ENCODE measurements at regions not wholly inside any gene's neighbourhood (a gene's known extent, or its start where the extent isn't known, plus 50 kb on each side); places are given as distances from the start of the nearest gene placed in this dataset.
"Not testable (repeated sequence)": the region's sequence is repeated elsewhere in the genome, so short reads cannot be mapped to it uniquely, and the experiment has no call there.

DNA sequence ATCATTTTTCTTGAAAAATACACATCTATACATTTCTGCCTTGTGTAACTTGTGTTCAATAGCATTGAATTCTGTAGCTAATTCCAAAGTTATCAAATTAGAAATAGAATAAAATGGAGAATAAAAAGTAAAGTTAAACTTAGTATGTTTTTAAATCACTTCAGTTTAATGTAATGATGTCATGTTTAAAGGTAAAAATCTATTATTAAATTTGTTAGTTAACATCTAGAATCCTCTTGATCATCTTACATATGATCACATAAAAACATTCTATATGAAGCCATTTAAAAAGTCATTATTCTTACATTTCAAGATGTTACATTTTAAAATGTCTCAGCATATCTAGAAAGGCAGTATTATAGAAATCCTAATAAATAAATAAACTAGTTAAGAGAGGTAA is 1163.2 kb downstream of the PLA2G4A start:
- Histone ChIP-seq H3K27ac (ENCODE audit: low read depth, low read length) (no peak overlapping the region), H3K4me1 (ENCODE audit: insufficient read depth, low read length) (peaks cover 7% of the 10 kb centered on the region), H3K36me3 (ENCODE audit: insufficient read depth, low read length) (no peaks in the 10 kb centered on the region), H3K4me3 (ENCODE audit: low read length) (no peak overlapping the region), H3K9ac (ENCODE audit: low read depth, low read length) (no peak overlapping the region), H3K27me3 (ENCODE audit: insufficient read depth, low read length) (no peaks in the 10 kb centered on the region), H3K9me3 (ENCODE audit: insufficient read depth, low read depth, low read length) (no peaks in the 10 kb centered on the region)

DNA sequence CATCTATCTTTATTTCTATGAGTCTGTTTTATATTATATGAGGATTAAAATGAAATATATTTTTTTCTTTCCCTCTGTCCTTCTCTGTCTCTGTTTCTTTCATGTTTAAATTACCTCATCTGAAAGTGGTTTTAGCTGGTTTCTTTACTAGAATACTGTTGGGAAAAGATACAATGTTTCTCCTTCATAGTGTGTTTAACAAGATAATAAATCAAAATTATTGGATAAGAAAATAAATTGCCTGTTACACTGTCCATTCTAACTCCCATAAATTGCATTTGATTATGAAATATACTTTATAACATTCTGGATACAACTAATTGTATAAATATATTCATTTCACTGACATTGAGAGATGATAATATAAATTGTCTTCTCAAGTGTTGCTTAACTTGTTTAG is 1168.0 kb downstream of the PLA2G4A start:
- Histone ChIP-seq H3K36me3 (ENCODE audit: insufficient read depth, low read length) (no peaks in the 10 kb centered on the region), H3K9ac (ENCODE audit: low read depth, low read length) (no peak overlapping the region), H3K9me3 (ENCODE audit: insufficient read depth, low read depth, low read length) (no peaks in the 10 kb centered on the region), H3K27me3 (ENCODE audit: insufficient read depth, low read length) (no peaks in the 10 kb centered on the region), H3K4me1 (ENCODE audit: insufficient read depth, low read length) (peaks cover 7% of the 10 kb centered on the region), H3K27ac (ENCODE audit: low read depth, low read length) (no peak overlapping the region), H3K4me3 (ENCODE audit: low read length) (no peak overlapping the region)

- Histone ChIP-seq H3K4me1 (ENCODE audit: insufficient read depth, low read length) (no peaks in the 10 kb centered on the region), H3K9ac (ENCODE audit: low read depth, low read length) (no peak overlapping the region), H3K4me3 (ENCODE audit: low read length) (no peak overlapping the region), H3K36me3 (ENCODE audit: insufficient read depth, low read length) (no peaks in the 10 kb centered on the region), H3K27ac (ENCODE audit: low read depth, low read length) (no peak overlapping the region), H3K27me3 (ENCODE audit: insufficient read depth, low read length) (no peaks in the 10 kb centered on the region), H3K9me3 (ENCODE audit: insufficient read depth, low read depth, low read length) (no peaks in the 10 kb centered on the region)
Observed at GRCh38 chr1:187999973-188000372, 1171.2 kb downstream of the PLA2G4A start.

DNA sequence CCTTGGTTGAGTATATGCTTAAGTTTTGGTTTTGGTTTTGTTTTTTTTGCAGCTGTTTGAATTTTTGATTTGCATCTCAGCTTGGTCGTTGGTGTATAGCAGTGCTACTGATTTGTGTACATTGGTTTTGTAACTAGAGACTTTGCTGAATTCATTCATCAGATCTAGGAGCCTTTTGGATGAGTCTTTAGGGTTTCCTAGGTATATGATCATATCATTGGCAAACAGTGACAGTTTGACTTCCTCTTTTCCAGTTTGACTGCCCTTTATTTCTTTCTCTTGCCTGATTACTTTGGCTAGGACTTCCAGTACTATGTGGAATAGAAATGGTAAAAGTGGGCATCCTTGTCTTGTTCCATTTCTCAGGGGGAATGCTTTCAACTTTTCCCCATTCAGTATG is 1174.9 kb downstream of the PLA2G4A start:
- H3K27ac ChIP-seq (ENCODE audit: low read depth, low read length); H3K36me3 ChIP-seq (ENCODE audit: insufficient read depth, low read length); H3K4me1 ChIP-seq (ENCODE audit: insufficient read depth, low read length); H3K27me3 ChIP-seq (ENCODE audit: insufficient read depth, low read length); H3K9me3 ChIP-seq (ENCODE audit: insufficient read depth, low read depth, low read length); H3K4me3 ChIP-seq (ENCODE audit: low read length); H3K9ac ChIP-seq (ENCODE audit: low read depth, low read length): not testable (repeated sequence)
- WGBS: 85% methylated on average over 1 of the region's 1 CpG

- Histone ChIP-seq H3K27ac (ENCODE audit: low read depth, low read length) (no peak overlapping the region), H3K27me3 (ENCODE audit: insufficient read depth, low read length) (no peaks in the 10 kb centered on the region), H3K4me3 (ENCODE audit: low read length) (no peak overlapping the region), H3K36me3 (ENCODE audit: insufficient read depth, low read length) (no peaks in the 10 kb centered on the region), H3K4me1 (ENCODE audit: insufficient read depth, low read length) (no peaks in the 10 kb centered on the region), H3K9me3 (ENCODE audit: insufficient read depth, low read depth, low read length) (no peaks in the 10 kb centered on the region), H3K9ac (ENCODE audit: low read depth, low read length) (no peak overlapping the region)
- WGBS: no CpG with 5 or more reads among the region's 1 CpG
Observed at GRCh38 chr1:188004849-188005248, 1176.1 kb downstream of the PLA2G4A start.

- no peaks in the 10 kb centered on the region for H3K36me3 ChIP-seq (ENCODE audit: insufficient read depth, low read length)
- WGBS: no CpG with 5 or more reads among the region's 1 CpG
- H3K9ac ChIP-seq (ENCODE audit: low read depth, low read length): no peak overlapping the region
- no peak overlapping the region for H3K27ac ChIP-seq (ENCODE audit: low read depth, low read length)
- H3K4me1 ChIP-seq (ENCODE audit: insufficient read depth, low read length): no peaks in the 10 kb centered on the region
- H3K27me3 ChIP-seq (ENCODE audit: insufficient read depth, low read length): no peaks in the 10 kb centered on the region
- no peaks in the 10 kb centered on the region for H3K9me3 ChIP-seq (ENCODE audit: insufficient read depth, low read depth, low read length)
- H3K4me3 ChIP-seq (ENCODE audit: low read length): no peak overlapping the region
Observed at GRCh38 chr1:188006354-188006753, 1177.6 kb downstream of the PLA2G4A start.

DNA sequence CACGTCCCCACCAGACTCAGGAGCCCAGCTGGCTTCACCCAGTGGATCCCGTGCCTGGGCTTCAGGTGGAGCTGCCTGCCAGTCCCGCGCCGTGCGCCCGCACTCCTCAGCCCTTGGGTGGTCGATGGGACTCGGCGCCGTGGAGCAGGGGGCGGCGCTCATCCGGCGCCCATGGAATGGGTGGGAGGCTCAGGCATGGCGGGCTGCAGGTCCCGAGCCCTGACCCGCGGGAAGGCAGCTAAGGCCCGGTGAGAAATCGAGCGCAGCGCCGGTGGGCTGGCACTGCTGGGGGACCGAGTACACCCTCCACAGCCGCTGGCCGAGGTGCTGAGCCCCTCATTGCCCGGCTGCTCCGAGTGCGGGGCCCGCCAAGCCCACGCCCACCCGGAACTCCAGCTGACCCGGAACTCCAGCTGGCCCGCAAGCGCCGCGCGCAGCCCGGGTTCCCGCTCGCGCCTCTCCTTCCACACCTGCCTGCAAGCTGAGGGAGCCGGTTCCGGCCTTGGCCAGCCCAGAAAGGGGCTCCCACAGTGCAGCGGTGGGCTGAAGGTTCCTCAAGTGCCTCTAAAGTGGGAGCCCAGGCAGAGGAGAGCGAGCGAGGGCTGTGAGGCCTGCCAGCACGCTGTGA is 1184.6 kb downstream of the PLA2G4A start:
- H3K27ac ChIP-seq (ENCODE audit: low read depth, low read length); H3K4me3 ChIP-seq (ENCODE audit: low read length); H3K36me3 ChIP-seq (ENCODE audit: insufficient read depth, low read length); H3K4me1 ChIP-seq (ENCODE audit: insufficient read depth, low read length); H3K9me3 ChIP-seq (ENCODE audit: insufficient read depth, low read depth, low read length); H3K27me3 ChIP-seq (ENCODE audit: insufficient read depth, low read length); H3K9ac ChIP-seq (ENCODE audit: low read depth, low read length): not testable (repeated sequence)
- WGBS: 98% methylated on average over 49 of the region's 49 CpGs

DNA sequence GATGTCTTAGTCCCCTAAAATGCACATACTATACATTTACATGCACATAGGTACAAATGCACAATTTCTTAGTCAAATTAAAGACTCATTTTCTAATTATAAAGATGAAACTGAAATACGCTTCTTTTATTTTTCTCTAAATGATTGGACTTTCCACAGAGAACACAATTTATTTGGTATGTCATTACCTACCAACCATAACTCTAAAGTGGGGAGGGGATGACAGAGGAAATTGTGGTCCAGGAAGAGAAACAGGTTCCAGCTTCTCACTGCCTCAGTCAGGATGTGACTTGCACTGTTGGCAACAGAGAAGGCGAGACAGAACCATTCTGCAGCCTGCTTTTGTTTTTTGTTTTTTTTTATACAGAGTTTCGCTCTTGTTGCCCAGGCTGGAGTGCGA is 1189.2 kb downstream of the PLA2G4A start:
- H3K9me3 ChIP-seq (ENCODE audit: insufficient read depth, low read depth, low read length): no peaks in the 10 kb centered on the region
- no peaks in the 10 kb centered on the region for H3K27me3 ChIP-seq (ENCODE audit: insufficient read depth, low read length)
- no peak overlapping the region for H3K27ac ChIP-seq (ENCODE audit: low read depth, low read length)
- H3K4me1 ChIP-seq (ENCODE audit: insufficient read depth, low read length): no peaks in the 10 kb centered on the region
- no peak overlapping the region for H3K9ac ChIP-seq (ENCODE audit: low read depth, low read length)
- WGBS: over 99% methylated on average over 4 of the region's 4 CpGs
- H3K36me3 ChIP-seq (ENCODE audit: insufficient read depth, low read length): no peaks in the 10 kb centered on the region
- H3K4me3 ChIP-seq (ENCODE audit: low read length): no peak overlapping the region

DNA sequence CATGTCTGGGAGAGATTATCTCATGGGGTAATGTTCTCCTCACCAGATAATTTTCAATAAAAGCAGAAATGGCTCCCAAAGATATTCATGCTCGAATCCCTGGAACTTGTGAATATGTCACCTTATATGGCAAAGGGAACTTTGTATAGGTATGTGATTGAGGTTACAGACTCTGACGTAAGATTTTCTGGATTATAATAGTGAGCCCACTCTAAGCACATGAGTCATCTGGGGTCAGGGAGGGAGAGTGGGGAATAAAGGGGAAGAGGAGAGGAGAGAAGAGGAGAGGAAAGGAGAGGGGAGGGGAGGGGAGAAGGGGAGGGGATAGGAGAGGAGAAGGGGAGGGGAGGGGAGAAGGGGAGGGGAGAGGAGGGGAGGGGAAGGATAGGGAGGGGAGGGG is 1193.9 kb downstream of the PLA2G4A start:
- WGBS: 88% methylated on average over 2 of the region's 2 CpGs
- Histone ChIP-seq H3K27ac (ENCODE audit: low read depth, low read length) (no peak overlapping the region), H3K27me3 (ENCODE audit: insufficient read depth, low read length) (no peaks in the 10 kb centered on the region), H3K9me3 (ENCODE audit: insufficient read depth, low read depth, low read length) (no peaks in the 10 kb centered on the region), H3K4me1 (ENCODE audit: insufficient read depth, low read length) (no peaks in the 10 kb centered on the region), H3K36me3 (ENCODE audit: insufficient read depth, low read length) (no peaks in the 10 kb centered on the region), H3K9ac (ENCODE audit: low read depth, low read length) (no peak overlapping the region), H3K4me3 (ENCODE audit: low read length) (no peak overlapping the region)

- H3K9me3 ChIP-seq (ENCODE audit: insufficient read depth, low read depth, low read length): no peaks in the 10 kb centered on the region
- H3K27ac ChIP-seq (ENCODE audit: low read depth, low read length): no peak overlapping the region
- WGBS: 95% methylated on average over 2 of the region's 2 CpGs
- H3K4me1 ChIP-seq (ENCODE audit: insufficient read depth, low read length): no peaks in the 10 kb centered on the region
- no peak overlapping the region for H3K4me3 ChIP-seq (ENCODE audit: low read length)
- H3K36me3 ChIP-seq (ENCODE audit: insufficient read depth, low read length): no peaks in the 10 kb centered on the region
- no peaks in the 10 kb centered on the region for H3K27me3 ChIP-seq (ENCODE audit: insufficient read depth, low read length)
- no peak overlapping the region for H3K9ac ChIP-seq (ENCODE audit: low read depth, low read length)
Observed at GRCh38 chr1:188023206-188023605, 1194.5 kb downstream of the PLA2G4A start.

- H3K27ac ChIP-seq (ENCODE audit: low read depth, low read length): no peak overlapping the region
- H3K4me1 ChIP-seq (ENCODE audit: insufficient read depth, low read length): no peaks in the 10 kb centered on the region
- no peak overlapping the region for H3K9ac ChIP-seq (ENCODE audit: low read depth, low read length)
- H3K4me3 ChIP-seq (ENCODE audit: low read length): no peak overlapping the region
- no peaks in the 10 kb centered on the region for H3K27me3 ChIP-seq (ENCODE audit: insufficient read depth, low read length)
- H3K36me3 ChIP-seq (ENCODE audit: insufficient read depth, low read length): no peaks in the 10 kb centered on the region
- no peaks in the 10 kb centered on the region for H3K9me3 ChIP-seq (ENCODE audit: insufficient read depth, low read depth, low read length)
Observed at GRCh38 chr1:188027613-188028012, 1198.9 kb downstream of the PLA2G4A start.

DNA sequence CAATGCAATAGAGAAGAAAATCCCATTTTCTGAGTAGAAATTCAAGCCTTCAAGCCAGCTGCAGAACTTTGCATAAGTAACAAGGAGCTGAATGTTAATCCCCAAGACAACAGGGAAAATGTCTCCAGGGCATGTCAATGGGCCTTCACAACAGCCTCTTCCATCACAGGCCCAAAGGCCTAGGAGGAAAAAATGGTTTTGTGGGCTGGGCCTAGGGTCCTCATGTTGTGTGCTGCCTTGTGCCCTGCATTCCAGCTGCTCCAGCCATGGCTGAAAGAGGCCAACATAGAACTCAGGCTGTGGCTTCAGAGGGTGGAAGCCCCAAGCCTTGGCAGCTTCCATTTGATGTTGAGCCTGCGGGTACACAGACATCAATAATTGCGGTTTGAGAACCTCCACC is 1208.8 kb downstream of the PLA2G4A start:
- not testable (repeated sequence) for H3K27me3 ChIP-seq (ENCODE audit: insufficient read depth, low read length); H3K4me1 ChIP-seq (ENCODE audit: insufficient read depth, low read length)
- 76% methylated on average over 2 of the region's 2 CpGs for WGBS

More for the DNA sequence above, 1208.8 kb downstream of the PLA2G4A start:
- not testable (repeated sequence) for H3K4me3 ChIP-seq (ENCODE audit: low read length); H3K27ac ChIP-seq (ENCODE audit: low read depth, low read length); H3K9ac ChIP-seq (ENCODE audit: low read depth, low read length); H3K36me3 ChIP-seq (ENCODE audit: insufficient read depth, low read length)
- peaks cover 21% of the 10 kb centered on the region for H3K9me3 ChIP-seq (ENCODE audit: insufficient read depth, low read depth, low read length)

All from HUES64 (cell line).